ENCODE measurements at regions not wholly inside any gene's neighbourhood (a gene's known extent, or its start where the extent isn't known, plus 50 kb on each side); places are given as distances from the start of the nearest gene placed in this dataset.
A peak's percentile ranks its signal among the peaks of the same experiment; 100 is the strongest.

GRCh38 chrX:21056622-21057021, 317.6 kb upstream of the CNKSR2 start:
- no peak for DNase-seq (ENCODE audit: low read depth in 2 of 2)

- DNase-seq (ENCODE audit: low read depth in 2 of 2), result no peak
Observed at GRCh38 chrX:21047034-21047455, 327.2 kb upstream of the CNKSR2 start.

DNA sequence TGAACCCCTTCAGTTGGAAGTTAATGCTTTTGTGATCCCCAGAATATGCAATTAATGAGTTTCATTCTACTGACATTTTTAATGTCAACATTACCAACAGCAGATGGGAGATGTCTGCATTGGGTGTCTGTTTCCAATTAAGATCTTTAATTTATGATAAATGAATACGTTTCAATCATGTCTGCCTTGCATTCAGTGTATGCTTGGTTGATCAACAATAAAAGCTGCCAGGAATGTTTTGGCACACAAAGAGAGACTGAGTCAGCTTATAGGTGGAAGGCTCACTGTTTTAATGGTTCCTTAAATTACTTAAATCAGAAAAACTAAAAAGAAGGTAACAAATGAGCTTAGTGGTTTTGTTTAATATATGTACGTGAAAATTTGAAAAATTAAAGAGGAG, 359.9 kb upstream of the CNKSR2 start:
- no peak for DNase-seq (ENCODE audit: low read depth in 2 of 2)

DNA sequence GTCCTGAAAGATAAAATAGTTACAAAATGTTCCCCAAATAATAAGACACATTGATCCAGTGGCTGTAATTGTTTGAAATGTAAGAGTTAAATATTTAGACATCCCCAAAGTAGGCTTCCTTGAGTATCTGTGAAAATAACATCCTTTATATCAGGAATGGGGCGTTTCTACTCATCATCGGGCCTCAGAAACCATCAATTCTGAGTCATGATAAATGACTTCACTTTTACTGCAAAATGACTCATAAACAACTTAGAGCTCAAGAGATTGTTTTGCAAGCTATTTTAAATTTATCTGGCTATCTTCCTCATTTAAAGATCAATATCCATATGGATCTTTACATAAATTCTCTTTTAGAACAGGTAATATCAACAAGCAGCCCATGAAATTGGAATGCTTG, 369.4 kb upstream of the CNKSR2 start:
- peak in 1 of 2 experiments; percentile 3 for DNase-seq (ENCODE audit: low read depth in 2 of 2)

DNA sequence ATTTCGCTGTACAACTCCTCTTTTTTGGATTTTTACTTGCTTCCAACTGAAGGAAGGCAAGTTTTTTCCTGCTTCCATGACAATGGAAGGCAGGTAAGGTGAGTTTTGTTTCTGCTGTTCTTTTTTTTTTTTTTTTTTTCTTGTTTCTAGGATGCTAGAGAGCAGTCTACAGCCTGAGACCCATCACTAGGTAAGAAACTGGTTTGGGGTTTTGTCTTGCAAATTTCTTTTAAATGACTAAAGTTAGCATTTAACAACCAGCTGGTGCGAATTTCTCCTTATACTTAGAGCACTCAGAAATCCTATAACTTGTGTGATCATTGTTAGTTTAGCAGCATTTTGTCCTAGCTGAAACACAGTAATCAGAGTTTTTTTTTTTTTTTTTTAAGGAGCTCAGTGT, 378.4 kb upstream of the CNKSR2 start:
- DNase-seq (ENCODE audit: low read depth in 2 of 2), result no peak

DNA sequence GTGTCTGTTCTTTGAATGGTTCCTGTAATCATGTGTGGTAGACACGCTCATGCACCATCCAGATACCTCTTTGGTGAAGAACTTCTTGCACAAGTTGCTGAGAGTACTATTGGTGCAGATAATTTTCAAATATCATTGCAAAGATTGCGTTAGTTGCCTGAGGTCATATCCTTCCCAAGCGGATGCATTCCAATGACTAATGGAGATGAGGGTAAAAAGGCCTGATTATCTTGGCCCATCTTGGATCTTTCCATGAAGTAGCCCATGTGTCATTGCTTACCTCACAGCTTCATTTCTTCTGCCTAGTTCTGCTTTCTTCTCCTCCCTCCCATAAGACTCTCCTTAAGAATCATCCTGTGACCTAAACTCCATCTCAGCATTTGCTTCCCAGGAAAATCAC, 384.9 kb upstream of the CNKSR2 start:
- no peak for DNase-seq (ENCODE audit: low read depth in 2 of 2)

DNA sequence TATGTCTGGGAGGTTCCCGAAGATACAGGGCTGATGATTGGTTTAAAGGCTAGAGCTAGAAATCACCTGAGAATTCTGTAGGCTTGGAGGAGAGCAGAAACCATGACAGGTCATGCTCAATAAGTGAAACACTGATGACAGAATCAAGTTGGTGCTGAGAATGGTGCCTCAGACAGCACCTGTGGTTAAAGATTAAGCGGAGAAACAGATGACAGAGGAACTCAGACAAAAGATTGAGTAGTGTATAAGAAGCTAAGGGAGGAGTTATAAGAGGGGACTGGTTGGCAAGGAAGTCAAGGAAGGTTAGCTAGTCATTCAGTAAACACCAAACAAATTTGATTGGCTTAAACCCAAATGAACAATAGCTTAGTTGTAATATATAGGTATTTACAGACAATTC, 385.4 kb upstream of the CNKSR2 start:
- DNase-seq (ENCODE audit: low read depth in 2 of 2), result no peak

DNA sequence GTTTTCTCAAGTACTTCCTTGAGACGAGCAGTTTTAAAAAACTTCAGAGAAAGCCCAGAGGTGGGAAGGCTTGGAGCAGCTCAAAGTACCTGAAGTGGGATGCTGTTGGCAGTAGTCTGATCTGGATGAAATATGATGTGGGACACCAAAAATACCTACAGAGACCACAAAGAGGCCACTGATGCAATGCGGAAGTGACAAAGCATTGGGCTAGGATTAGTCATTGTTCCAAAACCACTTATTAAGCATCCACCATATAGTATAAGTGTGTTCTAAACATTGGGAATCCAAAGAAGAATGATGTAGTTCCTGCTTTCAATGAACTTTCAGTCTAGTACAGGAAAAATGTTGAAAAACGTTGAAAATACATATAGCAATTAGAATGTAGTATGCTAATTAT, 386.1 kb upstream of the CNKSR2 start:
- DNase-seq (ENCODE audit: low read depth in 2 of 2), result no peak

DNA sequence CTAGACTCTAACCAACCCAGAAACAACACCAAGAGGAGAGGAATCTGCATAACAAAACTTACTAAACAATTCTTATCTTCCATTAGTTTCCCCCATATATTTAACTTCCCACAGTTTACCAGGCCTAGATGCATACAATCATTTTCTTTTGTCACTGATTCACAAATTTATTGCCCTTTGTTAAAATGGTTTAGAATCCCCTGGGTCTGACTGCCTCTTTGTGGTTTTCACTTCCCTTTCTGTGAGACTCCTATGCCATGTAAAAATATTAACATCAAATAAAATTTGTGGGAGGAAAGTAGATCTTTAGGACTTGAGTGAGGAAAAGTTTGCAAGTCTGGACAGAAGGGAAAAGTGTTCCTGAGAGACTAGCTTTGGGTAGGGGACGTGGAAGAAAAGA, 393.8 kb upstream of the CNKSR2 start:
- DNase-seq (ENCODE audit: low read depth in 2 of 2), result no peak

DNA sequence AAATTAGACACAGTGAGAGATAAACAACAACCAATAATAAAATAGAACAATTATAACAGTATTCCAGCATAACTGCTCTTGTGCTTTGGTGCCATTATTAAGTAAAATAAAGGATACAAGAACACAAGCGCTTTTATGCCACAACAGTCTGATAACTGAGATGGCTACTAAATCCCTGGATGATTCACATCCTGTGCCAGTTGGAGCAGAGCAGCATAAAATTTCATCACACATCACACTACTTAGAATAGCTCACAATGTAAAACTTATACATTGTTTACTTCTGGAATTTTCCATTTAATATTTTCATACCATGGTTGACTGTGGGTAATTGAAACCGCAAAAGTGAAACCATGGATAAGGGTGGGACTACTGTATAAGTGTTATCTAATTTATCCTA, 399.9 kb upstream of the CNKSR2 start:
- DNase-seq (ENCODE audit: low read depth in 2 of 2), result no peak

DNA sequence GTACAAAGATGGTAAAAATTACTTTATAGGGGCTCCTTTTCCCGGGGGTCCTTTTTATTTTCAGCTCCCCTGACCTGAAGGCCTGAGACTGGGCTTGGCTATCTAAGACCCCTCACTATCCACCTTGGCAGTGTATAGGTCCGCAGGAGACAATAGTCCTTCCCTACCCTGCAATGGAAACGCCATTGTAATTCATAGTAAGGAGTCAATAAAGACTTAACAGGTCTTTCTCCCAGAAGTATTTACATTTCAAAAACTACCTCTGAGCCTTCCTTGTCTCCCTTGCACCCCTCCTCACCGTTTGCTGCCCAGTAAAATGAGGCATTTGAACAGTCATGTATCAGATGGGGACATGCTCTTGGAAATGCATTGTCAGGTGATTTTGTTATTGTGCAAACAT, 401.2 kb upstream of the CNKSR2 start:
- no peak for DNase-seq (ENCODE audit: low read depth in 2 of 2)

DNA sequence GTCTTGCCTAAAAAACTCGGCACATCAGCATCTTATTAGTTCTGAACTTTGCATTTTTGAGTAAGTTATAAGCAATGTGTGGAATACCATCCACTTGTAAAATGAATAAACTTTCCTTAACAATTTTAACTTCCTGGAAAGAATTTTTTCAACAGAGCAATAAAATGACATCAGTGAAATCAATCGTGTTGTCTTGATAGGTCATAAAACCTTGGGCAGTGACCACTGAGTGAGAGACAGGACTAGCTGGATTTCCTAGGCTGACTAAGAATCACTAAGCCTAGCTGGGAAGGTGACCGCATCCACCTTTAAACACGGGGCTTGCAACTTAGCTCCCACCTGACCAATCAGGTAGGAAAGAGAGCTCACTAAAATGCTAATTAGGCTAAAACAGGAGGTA, 403.0 kb upstream of the CNKSR2 start:
- DNase-seq (ENCODE audit: low read depth in 2 of 2), result no peak

DNA sequence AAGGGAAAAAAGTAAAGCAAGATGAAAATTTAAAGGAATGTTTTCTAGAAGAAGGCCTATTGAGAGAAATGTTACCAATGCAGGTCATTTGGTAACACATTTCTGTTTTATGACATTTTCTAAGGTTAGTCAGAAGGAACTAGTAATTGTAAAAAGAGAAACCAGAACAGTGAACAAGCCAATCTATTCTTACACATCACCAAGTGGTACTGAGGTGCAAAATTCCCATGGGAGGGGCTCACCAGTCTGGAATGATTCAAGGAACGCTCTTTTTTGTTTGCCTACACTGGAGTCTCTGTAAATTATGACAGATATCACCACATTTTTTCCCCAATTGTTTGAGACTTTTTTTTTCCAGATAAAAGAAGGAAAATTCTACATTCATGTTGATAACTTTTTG, 404.7 kb upstream of the CNKSR2 start:
- no peak for DNase-seq (ENCODE audit: low read depth in 2 of 2)

- no peak for DNase-seq (ENCODE audit: low read depth in 2 of 2)
Observed at GRCh38 chrX:20968996-20969395, 405.2 kb upstream of the CNKSR2 start.

DNA sequence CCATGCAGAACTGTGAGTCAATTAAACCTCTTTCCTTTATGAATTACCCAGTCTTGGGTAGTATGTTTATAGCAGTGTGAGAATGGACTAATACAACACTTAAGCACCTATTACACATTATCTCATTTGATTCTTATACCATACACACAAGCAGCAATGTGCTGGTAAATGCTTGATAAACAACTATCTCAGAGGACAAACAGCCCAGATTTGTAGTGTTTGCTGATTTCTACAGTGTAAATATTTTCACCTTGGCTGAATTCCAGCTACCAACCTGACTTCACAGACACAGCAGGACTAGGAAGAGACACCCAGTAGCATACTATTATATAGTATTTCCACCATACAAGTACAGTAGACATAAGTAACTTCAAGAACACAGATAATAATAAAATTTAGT, 406.5 kb upstream of the CNKSR2 start:
- no peak for DNase-seq (ENCODE audit: low read depth in 2 of 2)

GRCh38 chrX:20965270-20966044, 408.8 kb upstream of the CNKSR2 start:
- no peak for DNase-seq (ENCODE audit: low read depth in 2 of 2)

- DNase-seq (ENCODE audit: low read depth in 2 of 2), result no peak
Observed at GRCh38 chrX:20954014-20954413, 420.2 kb upstream of the CNKSR2 start.

- DNase-seq (ENCODE audit: low read depth in 2 of 2), result no peak
Observed at GRCh38 chrX:20952180-20952579, 422.0 kb upstream of the CNKSR2 start.

DNA sequence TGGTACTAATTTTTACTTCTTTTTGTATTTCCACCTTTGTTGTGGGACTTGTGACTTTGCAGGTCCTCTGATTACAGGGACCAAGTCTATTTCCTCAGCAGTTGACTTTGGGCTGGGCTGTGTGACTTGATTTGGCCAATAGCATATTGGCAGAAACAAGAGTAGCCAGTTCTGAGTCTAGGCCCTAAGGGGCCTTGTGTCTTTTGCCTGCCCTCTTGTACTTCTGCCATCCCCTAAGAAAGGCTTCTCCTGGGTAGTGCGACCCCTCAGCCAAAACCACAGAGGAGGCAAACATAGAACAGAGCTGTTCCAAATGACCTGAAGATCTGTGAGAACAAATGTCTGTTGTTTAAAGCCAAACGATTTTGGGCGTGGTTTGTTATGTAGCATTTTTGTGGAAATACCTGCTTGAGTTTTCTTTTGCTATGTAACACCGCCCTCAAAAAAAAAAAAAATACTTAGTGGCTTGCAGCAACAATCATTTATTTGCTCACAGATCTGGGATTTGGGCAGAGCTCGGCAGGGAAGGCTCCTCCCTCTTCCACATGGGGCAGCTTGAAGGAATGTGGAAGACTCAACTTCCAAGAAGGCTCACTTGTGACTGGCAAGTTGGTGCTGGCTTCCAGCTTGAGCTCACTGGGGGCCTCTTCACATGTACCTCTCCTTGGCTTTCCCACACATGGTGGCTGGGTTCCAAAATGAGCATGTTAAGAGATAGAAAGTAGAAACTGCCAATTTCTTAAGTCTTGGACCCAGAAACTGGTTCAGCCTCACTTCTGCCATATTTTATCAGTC, 423.0 kb upstream of the CNKSR2 start:
- no peak for DNase-seq (ENCODE audit: low read depth in 2 of 2)

DNA sequence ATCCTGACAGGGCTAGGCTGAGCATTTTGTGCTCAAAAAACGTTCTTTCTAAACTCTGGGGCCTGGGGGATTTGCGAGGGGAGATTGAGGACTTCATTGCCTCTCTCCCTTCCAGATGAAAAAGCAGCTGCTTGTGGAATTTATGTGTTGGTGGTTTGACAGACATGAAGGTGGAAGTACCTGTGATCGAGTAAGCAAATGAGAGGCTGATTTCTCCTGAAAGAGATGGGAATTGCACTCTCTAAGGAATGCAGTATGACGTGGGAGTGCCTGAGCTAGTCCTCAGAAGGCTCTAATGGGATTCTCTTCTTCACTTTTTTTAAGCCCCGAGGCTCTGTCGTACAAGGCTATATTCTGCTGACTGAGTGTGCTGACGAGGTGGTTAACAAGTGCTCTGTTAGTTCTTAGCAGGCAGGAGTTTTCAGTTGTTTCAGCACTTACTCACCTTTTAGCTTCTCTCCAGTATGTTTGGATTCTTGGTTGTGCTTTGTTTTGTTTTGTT, 426.8 kb upstream of the CNKSR2 start:
- DNase-seq (ENCODE audit: low read depth in 2 of 2), result no peak

GRCh38 chrX:20913760-20914159, 460.5 kb upstream of the CNKSR2 start:
- DNase-seq (ENCODE audit: low read depth in 2 of 2), result no peak

GRCh38 chrX:20906571-20906970, 467.6 kb upstream of the CNKSR2 start:
- no peak for DNase-seq (ENCODE audit: low read depth in 2 of 2)

DNA sequence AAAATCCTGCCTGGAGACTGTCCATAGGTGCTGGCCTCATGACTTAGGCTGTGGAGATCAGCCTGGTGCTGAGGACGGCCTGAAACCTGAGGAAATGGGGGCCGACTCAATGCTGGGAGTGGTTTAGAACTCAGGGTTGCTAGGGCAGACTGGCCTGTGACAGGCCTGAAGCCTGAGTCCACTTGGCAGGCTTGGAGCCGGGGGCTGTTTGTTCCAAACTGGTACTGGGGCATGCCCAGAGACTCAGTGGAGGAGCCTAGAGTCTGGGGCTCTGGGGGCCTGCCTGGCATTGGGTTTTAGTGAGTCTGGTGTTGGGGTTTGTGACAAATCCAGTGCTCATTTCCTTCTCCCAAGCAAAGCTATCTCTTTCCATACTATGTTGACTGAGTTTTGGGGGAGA, 489.7 kb upstream of the CNKSR2 start:
- DNase-seq (ENCODE audit: low read depth in 2 of 2), result no peak
